Fibroblast of lung (primary cell): ENCODE measurements at regions not wholly inside any gene's neighbourhood (a gene's known extent, or its start where the extent isn't known, plus 50 kb on each side); places are given as distances from the start of the nearest gene placed in this dataset.

ENCODE experiments used
- DNase-seq, 2 donors: peaks; one replicate each; pipeline versions ENCODE4 v3.0.0 to v3.0.0-alpha.2; 2010; ENCODE audit warnings: low read depth in 2 of 2
- H2AFZ ChIP-seq: 2 replicates; pipeline ENCODE4 v1.5.1; 2012; ENCODE audit warnings: low read length, control low read depth, inconsistent platforms
- H3K27ac ChIP-seq: 2 replicates; pipeline ENCODE4 v1.5.1; 2011; ENCODE audit warnings: low read length, control low read depth; ENCODE audit not compliant: insufficient read depth
- H3K27me3 ChIP-seq: 2 replicates; pipeline ENCODE4 v1.5.1; 2011; ENCODE audit warnings: mild to moderate bottlenecking, low read length; ENCODE audit not compliant: control insufficient read depth, insufficient read depth
- H3K36me3 ChIP-seq: 2 replicates; pipeline ENCODE4 v1.5.1; 2011; ENCODE audit warnings: low read length; ENCODE audit not compliant: control insufficient read depth, insufficient read depth
- H3K4me1 ChIP-seq: 2 replicates; pipeline ENCODE4 v1.5.1; 2011; ENCODE audit warnings: low read length; ENCODE audit not compliant: control insufficient read depth, insufficient read depth; ENCODE audit errors: extremely low read depth
- H3K4me2 ChIP-seq: 2 replicates; pipeline ENCODE4 v1.5.1; 2011; ENCODE audit warnings: low read length, control low read depth; ENCODE audit not compliant: insufficient read depth; ENCODE audit errors: extremely low read depth
- H3K4me3 ChIP-seq, 4 experiments: fragments of 200-600 bp in 1 of 4; sonication (generic) in 1 of 4; replicated peaks in 1 of 4; 2 replicates each; pipeline ENCODE4 v1.5.1; 2011 to 2016; ENCODE audit warnings: low read length in 4 of 4, low read depth in 3 of 4, mild to moderate bottlenecking in 3 of 4, control low read depth in 2 of 4, inconsistent platforms in 1 of 4, mixed read lengths in 1 of 4; ENCODE audit not compliant: insufficient read depth in 1 of 4; ENCODE audit errors: control extremely low read depth in 1 of 4
- H3K79me2 ChIP-seq: 2 replicates; pipeline ENCODE4 v1.5.1; 2012; ENCODE audit warnings: mild to moderate bottlenecking, low read length, inconsistent platforms; ENCODE audit not compliant: control insufficient read depth, insufficient read depth
- H3K9ac ChIP-seq: 2 replicates; pipeline ENCODE4 v1.5.1; 2011; ENCODE audit warnings: mild to moderate bottlenecking, low read length, control low read depth; ENCODE audit not compliant: insufficient read depth
- H3K9me3 ChIP-seq: 2 replicates; pipeline ENCODE4 v1.5.1; 2012; ENCODE audit warnings: low read depth, low read length; ENCODE audit not compliant: control insufficient read depth, insufficient read depth
- H4K20me1 ChIP-seq: 2 replicates; pipeline ENCODE4 v1.5.1; 2011; ENCODE audit warnings: low read length; ENCODE audit not compliant: control insufficient read depth, insufficient read depth; ENCODE audit errors: extremely low read depth
- EZH2 ChIP-seq: IDR thresholded peaks from 2 replicates; pipeline ENCODE4 v1.5.1; 2012; ENCODE audit warnings: low read length, control low read depth, mild to moderate bottlenecking; ENCODE audit errors: missing control alignments
- TF ChIP-seq, protein P1 (sequence below), 2 donors: IDR thresholded peaks in 1 of 2; conservative IDR thresholded peaks in 1 of 2; 1 replicate in 1 of 2; 2 replicates in 1 of 2; pipeline ENCODE4 v1.5.1; 2011 to 2012; ENCODE audit warnings: low read length in 2 of 2, control low read depth in 1 of 2, inconsistent platforms in 1 of 2, low read depth in 1 of 2, mild to moderate bottlenecking in 1 of 2

DNA sequence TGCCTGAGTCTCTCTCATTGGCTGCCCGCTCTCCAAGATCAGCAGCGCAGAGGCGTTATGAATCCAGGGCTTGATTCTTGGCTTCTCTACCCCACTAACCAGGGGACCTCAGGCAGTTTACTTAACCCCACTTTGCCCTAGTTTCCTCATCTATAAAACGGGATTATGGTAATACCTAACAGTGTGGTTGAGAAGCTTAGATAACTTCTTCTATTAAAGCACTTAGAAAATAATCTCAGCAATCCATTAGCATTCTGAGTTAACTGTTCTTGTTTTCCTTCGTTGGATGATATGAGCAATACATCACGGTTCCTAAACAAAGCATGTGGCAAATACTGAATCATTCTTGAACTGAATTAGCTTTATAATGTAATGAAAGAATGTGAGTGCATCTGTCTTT is 116.3 kb upstream of the FKBP1C start:
- Histone ChIP-seq H2AFZ (no peak overlapping the region), H3K36me3 (no peaks in the 10 kb centered on the region), H4K20me1 (no peaks in the 10 kb centered on the region), H3K4me2 (no peak overlapping the region), H3K4me3 (no peak overlapping the region), H3K9ac (no peak overlapping the region), H3K27me3 (no peaks in the 10 kb centered on the region), H3K27ac (no peak overlapping the region), H3K9me3 (no peaks in the 10 kb centered on the region), H3K4me1 (no peaks in the 10 kb centered on the region), H3K79me2 (no peaks in the 10 kb centered on the region)
- DNase-seq = no peak
- TF ChIP-seq, protein P1, sequence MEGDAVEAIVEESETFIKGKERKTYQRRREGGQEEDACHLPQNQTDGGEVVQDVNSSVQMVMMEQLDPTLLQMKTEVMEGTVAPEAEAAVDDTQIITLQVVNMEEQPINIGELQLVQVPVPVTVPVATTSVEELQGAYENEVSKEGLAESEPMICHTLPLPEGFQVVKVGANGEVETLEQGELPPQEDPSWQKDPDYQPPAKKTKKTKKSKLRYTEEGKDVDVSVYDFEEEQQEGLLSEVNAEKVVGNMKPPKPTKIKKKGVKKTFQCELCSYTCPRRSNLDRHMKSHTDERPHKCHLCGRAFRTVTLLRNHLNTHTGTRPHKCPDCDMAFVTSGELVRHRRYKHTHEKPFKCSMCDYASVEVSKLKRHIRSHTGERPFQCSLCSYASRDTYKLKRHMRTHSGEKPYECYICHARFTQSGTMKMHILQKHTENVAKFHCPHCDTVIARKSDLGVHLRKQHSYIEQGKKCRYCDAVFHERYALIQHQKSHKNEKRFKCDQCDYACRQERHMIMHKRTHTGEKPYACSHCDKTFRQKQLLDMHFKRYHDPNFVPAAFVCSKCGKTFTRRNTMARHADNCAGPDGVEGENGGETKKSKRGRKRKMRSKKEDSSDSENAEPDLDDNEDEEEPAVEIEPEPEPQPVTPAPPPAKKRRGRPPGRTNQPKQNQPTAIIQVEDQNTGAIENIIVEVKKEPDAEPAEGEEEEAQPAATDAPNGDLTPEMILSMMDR (conservative IDR thresholded peaks at IDR 0.05 in 1 of 2, IDR thresholded peaks at IDR 0.05 in 1 of 2; ENCODE audit: low read depth in 1 of 2, low read length in 2 of 2) = no peak
- TF ChIP-seq EZH2 = no peak

DNA sequence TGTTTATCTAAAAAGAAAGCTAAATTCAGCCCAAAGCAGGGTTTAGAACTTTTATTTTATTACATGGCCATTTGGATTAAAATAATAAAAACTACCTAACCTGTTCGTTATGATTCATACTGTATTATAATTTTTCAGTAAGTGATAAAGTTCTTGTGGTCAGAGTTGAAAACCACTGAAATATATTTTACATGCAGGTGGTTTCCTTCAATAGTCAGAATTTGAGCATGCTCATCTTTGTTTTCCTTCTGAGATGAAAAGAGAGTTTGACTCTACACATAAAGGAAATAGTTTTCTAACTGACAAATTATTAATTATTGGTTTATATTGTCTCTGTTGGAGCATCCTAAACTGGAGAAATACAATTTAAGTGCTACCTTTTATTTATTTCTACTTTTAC is 114.0 kb upstream of the FKBP1C start:
- Histone ChIP-seq H3K4me1 (no peaks in the 10 kb centered on the region), H2AFZ (no peak overlapping the region), H4K20me1 (no peaks in the 10 kb centered on the region), H3K79me2 (no peaks in the 10 kb centered on the region), H3K9ac (no peak overlapping the region), H3K36me3 (no peaks in the 10 kb centered on the region), H3K4me3 (no peak overlapping the region), H3K27ac (no peak overlapping the region), H3K4me2 (no peak overlapping the region), H3K27me3 (no peaks in the 10 kb centered on the region), H3K9me3 (no peaks in the 10 kb centered on the region)
- TF ChIP-seq, protein P1 (conservative IDR thresholded peaks at IDR 0.05 in 1 of 2, IDR thresholded peaks at IDR 0.05 in 1 of 2; ENCODE audit: low read depth in 1 of 2, low read length in 2 of 2) = no peak
- TF ChIP-seq EZH2 = no peak
- DNase-seq = no peak

DNA sequence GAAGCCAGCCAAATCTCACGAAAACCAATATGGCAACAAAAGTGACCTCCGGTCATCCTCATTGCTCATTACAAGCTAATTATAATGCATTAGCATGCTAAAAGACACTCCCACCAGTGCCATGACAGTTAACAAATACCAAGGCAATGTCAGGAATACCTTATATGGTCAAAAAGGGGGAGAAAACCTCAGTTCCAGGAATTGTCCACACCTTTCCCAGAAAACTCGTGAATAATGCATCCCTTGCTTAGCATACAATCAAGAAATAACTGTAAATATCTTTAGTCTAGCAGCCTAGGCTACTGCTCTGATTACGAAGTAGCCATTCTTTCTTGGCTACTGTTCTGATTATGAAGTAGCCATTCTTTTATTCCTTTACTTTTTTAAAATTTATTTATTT is 112.5 kb upstream of the FKBP1C start:
- no peaks in the 10 kb centered on the region for H4K20me1 ChIP-seq
- no peaks in the 10 kb centered on the region for H3K27me3 ChIP-seq
- DNase-seq = no peak
- no peaks in the 10 kb centered on the region for H3K9me3 ChIP-seq
- no peak overlapping the region for H3K9ac ChIP-seq
- no peaks in the 10 kb centered on the region for H3K36me3 ChIP-seq
- H3K79me2 ChIP-seq = no peaks in the 10 kb centered on the region
- H3K4me3 ChIP-seq = no peak overlapping the region
- no peak overlapping the region for H2AFZ ChIP-seq
- no peak overlapping the region for H3K4me2 ChIP-seq
- TF ChIP-seq, protein P1 (conservative IDR thresholded peaks at IDR 0.05 in 1 of 2, IDR thresholded peaks at IDR 0.05 in 1 of 2; ENCODE audit: low read depth in 1 of 2, low read length in 2 of 2) = no peak
- TF ChIP-seq EZH2 = no peak
- H3K4me1 ChIP-seq = no peaks in the 10 kb centered on the region
- H3K27ac ChIP-seq = no peak overlapping the region
